Chondrocyte (in vitro differentiated cells): ENCODE measurements at regions not wholly inside any gene's neighbourhood (a gene's known extent, or its start where the extent isn't known, plus 50 kb on each side); places are given as distances from the start of the nearest gene placed in this dataset.
A peak's percentile ranks its signal among the peaks of the same experiment; 100 is the strongest.

Experiments
- DNase-seq: peaks from one replicate; pipeline ENCODE4 v3.0.0; 2021; ENCODE audit warnings: mixed read lengths, low spot score
- H3K27ac Mint-ChIP-seq: one replicate; pipeline ENCODE4 v1.8.0; 2021; ENCODE audit warnings: mild to moderate bottlenecking, moderate library complexity, mixed read lengths; ENCODE audit not compliant: unreplicated experiment
- H3K27me3 Mint-ChIP-seq: 2 replicates; pipeline ENCODE4 v1.8.0; 2021; ENCODE audit warnings: low read depth, mixed read lengths
- H3K36me3 Mint-ChIP-seq: 2 replicates; pipeline ENCODE4 v1.8.0; 2021; ENCODE audit warnings: low read depth, mixed read lengths
- H3K4me1 Mint-ChIP-seq: 2 replicates; pipeline ENCODE4 v1.8.0; 2021; ENCODE audit warnings: low read depth, mild to moderate bottlenecking, mixed read lengths
- H3K4me3 Mint-ChIP-seq: one replicate; pipeline ENCODE4 v1.8.0; 2021; ENCODE audit warnings: mild to moderate bottlenecking, moderate library complexity, mixed read lengths; ENCODE audit not compliant: unreplicated experiment
- H3K9me3 Mint-ChIP-seq: 2 replicates; pipeline ENCODE4 v1.8.0; 2021; ENCODE audit warnings: low read depth, mixed read lengths
- CTCF ChIP-seq: fragments of 200-600 bp; sonication (generic); IDR thresholded peaks from 2 replicates; pipeline ENCODE4 v1.5.0; 2021; ENCODE audit warnings: antibody characterized with exemption, mild to moderate bottlenecking, moderate library complexity

GRCh38 chr5:67903121-67903520 lies 312.4 kb upstream of the PIK3R1 start:
- H3K4me1 Mint-ChIP-seq, result peaks cover 31% of the 10 kb centered on the region
- H3K27ac Mint-ChIP-seq, result no peak overlapping the region

GRCh38 chr5:67902497-67902830 lies 313.1 kb upstream of the PIK3R1 start:
- no peak for DNase-seq
- Mint-ChIP-seq H3K4me3 (no peak overlapping the region), H3K36me3 (no peaks in the 10 kb centered on the region), H3K4me1 (peaks cover 32% of the 10 kb centered on the region), H3K9me3 (peaks cover 3% of the 10 kb centered on the region), H3K27me3 (no peaks in the 10 kb centered on the region), H3K27ac (no peak overlapping the region)
- no peak for TF ChIP-seq CTCF

More at GRCh38 chr5:67903121-67903520, 312.4 kb upstream of the PIK3R1 start:
- TF ChIP-seq CTCF, result no peak
- H3K36me3 Mint-ChIP-seq, result no peaks in the 10 kb centered on the region
- no peak overlapping the region for H3K4me3 Mint-ChIP-seq
- no peak for DNase-seq
- peaks cover 3% of the 10 kb centered on the region for H3K9me3 Mint-ChIP-seq
- H3K27me3 Mint-ChIP-seq, result no peaks in the 10 kb centered on the region

GRCh38 chr5:67901814-67902496 lies 313.6 kb upstream of the PIK3R1 start:
- Mint-ChIP-seq H3K36me3 (peaks cover 1% of the 10 kb centered on the region), H3K27me3 (no peaks in the 10 kb centered on the region)

GRCh38 chr5:67900514-67900913 lies 315.0 kb upstream of the PIK3R1 start:
- Mint-ChIP-seq H3K4me1 (peaks cover 35% of the 10 kb centered on the region), H3K9me3 (peaks cover 10% of the 10 kb centered on the region), H3K27me3 (no peaks in the 10 kb centered on the region), H3K36me3 (peaks cover 5% of the 10 kb centered on the region), H3K27ac (peak overlapping the region; percentile 43), H3K4me3 (no peak overlapping the region)
- no peak for DNase-seq
- TF ChIP-seq CTCF, result no peak

More at GRCh38 chr5:67901814-67902496, 313.6 kb upstream of the PIK3R1 start:
- no peak for DNase-seq
- Mint-ChIP-seq H3K9me3 (peaks cover 3% of the 10 kb centered on the region), H3K4me3 (no peak overlapping the region), H3K4me1 (peaks cover 35% of the 10 kb centered on the region), H3K27ac (no peak overlapping the region)
- no peak for TF ChIP-seq CTCF

- peaks cover 8% of the 10 kb centered on the region for H3K9me3 Mint-ChIP-seq
- H3K36me3 Mint-ChIP-seq, result peaks cover 5% of the 10 kb centered on the region
- H3K27ac Mint-ChIP-seq, result no peak overlapping the region
- TF ChIP-seq CTCF, result no peak
- H3K4me1 Mint-ChIP-seq, result peaks cover 35% of the 10 kb centered on the region
- no peak for DNase-seq
- H3K27me3 Mint-ChIP-seq, result no peaks in the 10 kb centered on the region
- H3K4me3 Mint-ChIP-seq, result no peak overlapping the region
Observed at GRCh38 chr5:67897980-67898379, 317.6 kb upstream of the PIK3R1 start.
